ENCODE measurements at regions not wholly inside any gene's neighbourhood (a gene's known extent, or its start where the extent isn't known, plus 50 kb on each side); places are given as distances from the start of the nearest gene placed in this dataset.
"Not testable (repeated sequence)": the region's sequence is repeated elsewhere in the genome, so short reads cannot be mapped to it uniquely, and the experiment has no call there.

DNA sequence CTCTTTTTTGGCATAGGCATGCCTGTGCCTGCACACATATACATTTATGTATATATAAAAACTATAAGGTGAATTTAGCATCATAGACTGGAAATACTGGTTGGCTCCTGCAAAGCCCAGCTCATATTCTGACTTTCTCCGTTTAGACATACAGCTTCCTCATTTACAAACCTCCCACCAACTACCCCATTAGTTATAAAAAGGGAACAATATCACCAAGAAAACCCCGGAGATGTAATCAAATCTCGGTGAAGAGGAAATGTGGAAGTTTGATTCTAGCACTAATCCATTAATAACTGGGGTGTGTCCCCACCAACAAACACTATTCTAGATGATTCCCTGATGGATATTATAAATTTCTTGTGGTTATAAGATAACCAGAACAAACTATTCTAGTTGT is 517.7 kb upstream of the TBL1XR1 start:
- H3K4me3 ChIP-seq (ENCODE audit: low read depth, low read length) = no peak overlapping the region
- TF ChIP-seq, protein P1, sequence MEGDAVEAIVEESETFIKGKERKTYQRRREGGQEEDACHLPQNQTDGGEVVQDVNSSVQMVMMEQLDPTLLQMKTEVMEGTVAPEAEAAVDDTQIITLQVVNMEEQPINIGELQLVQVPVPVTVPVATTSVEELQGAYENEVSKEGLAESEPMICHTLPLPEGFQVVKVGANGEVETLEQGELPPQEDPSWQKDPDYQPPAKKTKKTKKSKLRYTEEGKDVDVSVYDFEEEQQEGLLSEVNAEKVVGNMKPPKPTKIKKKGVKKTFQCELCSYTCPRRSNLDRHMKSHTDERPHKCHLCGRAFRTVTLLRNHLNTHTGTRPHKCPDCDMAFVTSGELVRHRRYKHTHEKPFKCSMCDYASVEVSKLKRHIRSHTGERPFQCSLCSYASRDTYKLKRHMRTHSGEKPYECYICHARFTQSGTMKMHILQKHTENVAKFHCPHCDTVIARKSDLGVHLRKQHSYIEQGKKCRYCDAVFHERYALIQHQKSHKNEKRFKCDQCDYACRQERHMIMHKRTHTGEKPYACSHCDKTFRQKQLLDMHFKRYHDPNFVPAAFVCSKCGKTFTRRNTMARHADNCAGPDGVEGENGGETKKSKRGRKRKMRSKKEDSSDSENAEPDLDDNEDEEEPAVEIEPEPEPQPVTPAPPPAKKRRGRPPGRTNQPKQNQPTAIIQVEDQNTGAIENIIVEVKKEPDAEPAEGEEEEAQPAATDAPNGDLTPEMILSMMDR (IDR thresholded peaks at IDR 0.05; ENCODE audit: low read depth, low read length, missing control alignments) = no peak
- DNase-seq (ENCODE audit: low read depth) = no peak

DNA sequence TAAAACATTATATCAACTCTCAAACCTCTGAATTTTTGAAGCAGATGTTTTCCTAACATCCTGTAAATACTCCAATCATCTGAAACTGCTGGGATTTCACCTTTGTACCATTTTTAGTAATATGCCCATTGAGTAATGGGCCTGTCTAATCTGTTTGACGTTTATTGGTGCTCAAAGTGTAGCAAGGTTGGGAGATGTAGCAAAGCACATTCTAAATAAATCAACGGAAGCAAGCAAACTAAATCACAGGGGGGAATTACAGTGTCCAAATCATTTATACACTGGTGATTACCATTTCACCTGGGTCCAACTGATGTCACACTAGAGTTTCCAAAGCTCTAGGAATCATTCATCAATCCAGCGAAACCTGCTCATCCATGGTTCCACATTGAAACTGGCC is 518.7 kb upstream of the TBL1XR1 start:
- no peak for DNase-seq (ENCODE audit: low read depth)

DNA sequence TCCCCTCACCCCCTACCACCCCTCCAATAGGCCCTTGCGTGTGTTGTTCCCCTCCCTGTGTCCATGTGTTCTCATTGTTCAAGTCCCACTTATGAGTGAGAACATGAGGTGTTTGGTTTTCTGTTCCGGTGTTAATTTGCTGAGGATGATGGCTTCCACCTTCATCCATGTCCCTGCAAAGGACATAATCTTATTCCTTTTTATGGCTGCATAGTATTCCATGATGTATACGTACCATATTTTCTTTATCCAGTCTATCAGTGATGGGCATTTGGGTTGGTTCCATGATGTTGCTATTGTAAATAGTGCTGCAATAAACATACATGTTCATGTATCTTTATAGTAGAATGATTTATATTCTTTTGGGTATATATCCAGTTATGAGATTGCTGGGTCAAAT is 523.6 kb upstream of the TBL1XR1 start:
- DNase-seq (ENCODE audit: low read depth); H3K4me3 ChIP-seq (ENCODE audit: low read depth, low read length): not testable (repeated sequence)

More for the DNA sequence above, 518.7 kb upstream of the TBL1XR1 start:
- TF ChIP-seq, protein P1 (IDR thresholded peaks at IDR 0.05; ENCODE audit: low read depth, low read length, missing control alignments) = no peak
- no peak overlapping the region for H3K4me3 ChIP-seq (ENCODE audit: low read depth, low read length)

DNA sequence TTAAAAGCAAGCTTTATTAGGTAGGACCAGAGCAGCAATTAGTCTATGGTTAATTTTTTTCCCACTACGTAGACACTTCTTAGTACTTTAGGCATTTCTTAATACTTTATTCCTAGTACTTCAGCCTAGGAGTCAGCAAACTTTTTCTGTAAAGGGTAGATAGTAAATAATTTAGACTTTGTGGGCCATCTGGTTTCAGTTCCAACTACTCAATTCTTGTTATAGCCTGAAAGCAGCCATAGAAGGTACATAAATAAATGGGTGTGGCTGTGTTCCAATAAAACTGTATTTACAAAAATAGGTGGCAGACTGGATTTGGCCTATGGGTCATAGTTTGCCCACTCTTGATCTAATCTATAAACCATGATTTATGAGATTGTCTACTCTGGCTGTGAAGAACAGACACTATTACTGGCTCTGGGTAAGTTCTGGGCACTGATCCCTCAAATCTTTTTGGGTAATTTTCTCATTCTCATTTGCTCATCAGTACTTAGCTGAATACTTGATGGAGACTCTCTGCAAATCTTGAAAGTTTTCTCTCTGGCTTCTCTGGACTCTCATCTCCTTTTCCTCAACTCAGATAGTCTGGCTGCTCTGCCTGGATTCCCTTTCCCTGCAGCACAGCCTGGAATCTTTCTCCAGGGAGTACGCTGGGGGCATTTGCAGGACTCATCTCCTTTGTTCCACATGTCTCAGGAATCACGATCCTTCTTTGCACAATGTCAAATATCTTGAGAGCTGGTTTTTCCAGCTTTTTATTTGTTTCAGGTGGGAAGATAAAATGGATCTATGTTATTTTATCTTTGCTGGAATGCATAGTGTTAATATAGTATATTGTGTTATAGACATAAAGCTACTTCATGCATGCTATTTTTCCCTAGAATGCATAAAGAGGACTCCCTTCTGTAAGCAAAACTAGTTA is 524.8 kb upstream of the TBL1XR1 start:
- H3K4me3 ChIP-seq (ENCODE audit: low read depth, low read length) = no peak overlapping the region
- TF ChIP-seq, protein P1 (IDR thresholded peaks at IDR 0.05; ENCODE audit: low read depth, low read length, missing control alignments) = no peak

DNA sequence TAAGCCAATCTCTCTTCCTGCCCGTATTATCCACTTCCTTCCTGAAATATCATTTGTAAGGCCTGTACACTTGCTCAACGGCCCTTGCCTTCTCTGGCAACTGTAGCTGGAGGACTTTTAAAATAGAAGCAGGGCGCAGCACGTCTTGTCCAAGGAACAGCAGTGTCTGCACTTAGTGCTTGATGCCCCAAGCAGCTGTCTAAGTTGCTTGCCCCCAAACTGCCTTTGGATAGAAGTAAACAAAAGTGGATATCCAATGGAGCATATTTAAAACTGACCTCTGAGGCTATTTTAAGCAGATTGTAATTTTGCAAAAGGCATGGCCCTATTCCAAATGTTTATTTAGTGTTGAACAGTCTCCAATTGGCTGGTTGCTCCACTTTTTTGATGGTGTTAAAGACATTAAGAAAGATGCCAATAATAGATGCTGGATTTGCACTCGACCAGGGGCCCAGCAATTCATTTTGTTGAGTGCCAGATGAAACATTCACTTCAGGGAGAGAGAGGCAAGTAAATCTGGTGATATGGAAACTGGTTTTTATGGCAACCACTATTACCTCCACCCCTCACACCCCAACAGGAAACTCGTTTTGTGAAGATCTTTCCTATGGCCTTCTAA is 526.8 kb upstream of the TBL1XR1 start:
- TF ChIP-seq, protein P1 (IDR thresholded peaks at IDR 0.05; ENCODE audit: low read depth, low read length, missing control alignments) = no peak
- no peak overlapping the region for H3K4me3 ChIP-seq (ENCODE audit: low read depth, low read length)
- DNase-seq (ENCODE audit: low read depth) = no peak

More for the DNA sequence above, 524.8 kb upstream of the TBL1XR1 start:
- no peak for DNase-seq (ENCODE audit: low read depth)

DNA sequence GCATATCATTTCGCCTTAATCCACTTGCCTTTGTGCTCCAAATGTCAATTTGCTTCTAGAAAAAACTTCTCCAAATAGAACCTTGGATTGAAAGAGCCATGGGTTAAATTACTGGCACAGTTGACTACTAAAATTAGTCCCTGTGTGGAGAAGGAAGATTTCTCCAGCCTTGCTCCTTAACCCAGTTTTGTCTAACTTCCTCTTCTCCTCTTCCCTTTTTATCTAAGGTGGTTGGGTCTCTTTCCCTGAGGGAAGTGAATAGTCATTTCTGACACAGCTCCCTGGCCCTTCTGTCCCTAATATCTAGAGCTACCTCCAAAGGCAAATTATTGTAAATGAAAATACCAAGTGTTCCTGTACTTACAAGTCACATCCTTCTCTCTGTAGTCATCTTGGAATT is 527.9 kb upstream of the TBL1XR1 start:
- H3K4me3 ChIP-seq (ENCODE audit: low read depth, low read length) = no peak overlapping the region
- DNase-seq (ENCODE audit: low read depth) = no peak
- TF ChIP-seq, protein P1 (IDR thresholded peaks at IDR 0.05; ENCODE audit: low read depth, low read length, missing control alignments) = no peak

DNA sequence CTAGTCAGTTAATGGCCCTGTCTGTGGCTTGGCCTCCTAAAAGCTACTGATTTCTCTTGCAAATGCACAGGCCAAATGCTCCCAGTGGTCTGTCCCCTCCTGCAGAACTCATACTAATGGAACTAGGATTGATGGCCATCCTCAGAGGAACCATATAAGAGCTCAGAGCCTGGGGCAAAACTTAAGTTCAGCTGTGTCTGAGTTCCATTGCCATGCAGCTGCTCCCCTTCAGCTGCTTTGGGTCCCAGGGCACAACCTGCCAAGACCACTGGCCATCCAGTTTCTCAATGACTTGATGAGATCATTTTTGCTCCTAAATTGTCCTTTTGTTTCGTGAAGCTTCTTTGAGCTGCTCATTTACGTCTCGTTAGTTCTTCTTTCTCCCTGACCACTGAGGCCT is 529.5 kb upstream of the TBL1XR1 start:
- TF ChIP-seq, protein P1 (IDR thresholded peaks at IDR 0.05; ENCODE audit: low read depth, low read length, missing control alignments) = no peak
- no peak overlapping the region for H3K4me3 ChIP-seq (ENCODE audit: low read depth, low read length)
- no peak for DNase-seq (ENCODE audit: low read depth)

Data from GM12864 (cell line).